DMS 273 treated with DMSO at 0.1 percent for 48 hours (cell line): ENCODE measurements at regions not wholly inside any gene's neighbourhood (a gene's known extent, or its start where the extent isn't known, plus 50 kb on each side); places are given as distances from the start of the nearest gene placed in this dataset.
"Not testable (repeated sequence)": the region's sequence is repeated elsewhere in the genome, so short reads cannot be mapped to it uniquely, and the experiment has no call there.

ENCODE experiments used
- DNase-seq: peaks from one replicate; lab custom pipeline; 2025; lab: John Stamatoyannopoulos, UW

DNA sequence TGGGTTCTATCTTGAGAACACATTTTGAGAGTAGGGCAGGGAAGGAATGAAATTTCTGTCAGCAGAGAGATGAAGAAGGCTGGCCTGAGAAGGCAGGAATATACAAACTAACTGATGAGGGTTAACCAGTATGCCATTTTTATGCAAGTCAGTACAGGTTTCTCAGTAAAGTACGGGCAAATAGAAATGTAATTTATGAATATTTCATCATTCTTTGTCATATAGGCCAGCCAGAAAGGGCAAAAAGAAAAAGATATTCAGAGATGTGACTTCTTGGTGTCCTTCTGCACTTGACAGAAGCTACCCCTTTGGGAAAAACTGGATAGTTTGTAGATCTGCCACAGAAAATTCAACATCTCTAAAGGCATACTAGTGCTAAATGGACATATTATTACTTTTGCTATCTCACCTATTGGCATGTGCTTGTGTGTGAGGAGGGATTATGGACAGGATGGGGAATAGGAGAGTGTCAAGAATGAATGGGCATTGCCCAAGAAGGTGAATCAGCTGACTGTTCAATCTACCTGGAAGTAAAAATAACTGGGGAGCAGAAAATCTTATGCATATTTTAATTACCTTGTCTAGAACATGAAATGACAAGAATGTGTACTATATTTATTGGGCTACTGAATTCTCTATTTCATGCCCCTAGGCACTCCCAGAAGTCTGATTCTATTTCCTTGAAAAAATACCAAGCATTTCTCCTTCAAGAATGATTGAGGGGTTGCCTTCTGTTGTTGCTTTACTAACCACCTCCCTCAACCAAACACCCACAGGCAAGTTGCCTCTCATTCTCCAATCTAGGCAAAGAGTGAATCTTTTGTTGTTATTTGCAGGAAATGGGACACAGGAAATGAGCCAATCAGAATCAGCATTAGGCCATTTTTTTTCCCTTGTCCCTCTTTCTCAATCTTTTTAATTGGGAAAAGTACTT lies 175.1 kb upstream of the SLC38A2 start:
- DNase-seq: no peak

GRCh38 chr12:46546634-46547273 lies 174.2 kb upstream of the SLC38A2 start:
- DNase-seq: no peak

DNA sequence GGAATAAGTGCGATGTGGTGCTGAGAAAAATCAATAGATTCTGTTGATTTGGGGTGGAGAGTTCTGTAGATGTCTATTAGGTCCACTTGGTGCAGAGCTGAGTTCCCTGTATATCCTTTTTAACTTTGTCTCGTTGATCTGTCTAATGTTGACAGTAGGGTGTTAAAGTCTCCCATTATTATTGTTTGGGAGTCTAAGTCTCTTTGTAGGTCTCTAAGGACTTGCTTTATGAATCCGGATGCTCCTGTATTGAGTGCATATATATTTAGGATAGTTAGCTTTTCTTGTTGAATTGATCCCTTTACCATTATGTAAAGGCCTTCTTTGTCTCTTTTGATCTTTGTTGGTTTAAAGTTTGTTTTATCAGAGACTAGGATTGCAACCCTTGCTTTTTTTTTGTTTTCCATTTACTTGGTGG lies 170.8 kb upstream of the SLC38A2 start:
- DNase-seq: not testable (repeated sequence)

GRCh38 chr12:46538976-46539375 lies 166.4 kb upstream of the SLC38A2 start:
- DNase-seq: no peak

GRCh38 chr12:46537387-46537955 lies 164.9 kb upstream of the SLC38A2 start:
- DNase-seq: no peak

DNA sequence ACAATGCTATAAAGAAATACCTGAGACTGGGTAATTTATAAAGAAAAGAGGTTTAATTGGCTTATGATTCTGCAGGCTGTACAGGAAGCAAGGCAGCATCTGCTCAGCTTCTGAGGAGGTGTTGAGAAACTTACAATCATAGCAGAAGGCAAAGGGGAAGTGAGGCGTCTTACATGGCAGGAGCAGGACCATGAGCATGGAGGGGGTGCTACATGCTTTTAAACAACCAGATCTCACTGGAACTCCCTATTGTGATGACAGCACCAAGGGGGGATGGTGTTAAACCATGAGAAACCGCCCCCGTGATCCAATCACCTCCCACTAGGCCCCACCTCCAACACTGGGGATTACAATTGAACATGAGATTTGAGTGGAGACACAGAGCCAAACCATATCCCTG lies 163.7 kb upstream of the SLC38A2 start:
- DNase-seq: not testable (repeated sequence)

DNA sequence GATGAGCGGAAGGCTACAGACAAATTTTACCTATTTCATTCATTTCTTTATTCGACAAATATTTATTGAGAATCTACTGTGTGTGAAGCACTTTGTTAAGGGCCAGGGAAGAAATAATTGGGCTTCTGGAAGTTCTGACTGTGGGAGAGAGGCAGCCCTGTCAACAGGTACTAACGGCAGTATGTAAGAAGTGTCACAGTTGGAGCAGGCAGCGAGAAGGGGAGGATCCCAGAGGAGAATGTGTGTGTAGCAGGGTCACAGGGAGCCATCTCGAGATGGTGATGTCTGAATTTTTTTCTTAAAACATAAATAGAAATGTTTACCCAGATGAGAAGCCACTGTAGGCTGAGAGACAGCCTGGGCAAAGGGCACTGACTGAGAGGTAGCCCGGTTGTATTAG lies 163.3 kb upstream of the SLC38A2 start:
- DNase-seq: no peak

DNA sequence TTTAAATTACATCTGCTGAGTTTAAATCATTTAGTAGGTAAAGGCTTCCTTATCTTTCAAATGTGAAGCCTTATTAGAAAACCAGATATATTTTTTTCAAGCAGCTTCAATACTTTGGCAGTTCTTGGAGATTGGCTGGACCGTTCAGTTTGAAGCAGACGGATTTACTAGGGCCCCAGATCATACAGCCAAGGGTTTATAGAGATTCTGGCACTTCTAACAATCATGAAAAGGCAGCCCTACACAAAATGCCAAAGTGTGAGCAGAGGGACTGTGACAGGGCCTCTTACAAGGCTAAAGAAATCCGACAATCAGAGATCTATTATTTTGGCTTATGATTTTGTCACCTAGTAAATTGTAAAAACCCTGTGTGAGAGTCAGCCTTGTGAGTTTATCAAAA lies 162.8 kb upstream of the SLC38A2 start:
- no peak for DNase-seq

DNA sequence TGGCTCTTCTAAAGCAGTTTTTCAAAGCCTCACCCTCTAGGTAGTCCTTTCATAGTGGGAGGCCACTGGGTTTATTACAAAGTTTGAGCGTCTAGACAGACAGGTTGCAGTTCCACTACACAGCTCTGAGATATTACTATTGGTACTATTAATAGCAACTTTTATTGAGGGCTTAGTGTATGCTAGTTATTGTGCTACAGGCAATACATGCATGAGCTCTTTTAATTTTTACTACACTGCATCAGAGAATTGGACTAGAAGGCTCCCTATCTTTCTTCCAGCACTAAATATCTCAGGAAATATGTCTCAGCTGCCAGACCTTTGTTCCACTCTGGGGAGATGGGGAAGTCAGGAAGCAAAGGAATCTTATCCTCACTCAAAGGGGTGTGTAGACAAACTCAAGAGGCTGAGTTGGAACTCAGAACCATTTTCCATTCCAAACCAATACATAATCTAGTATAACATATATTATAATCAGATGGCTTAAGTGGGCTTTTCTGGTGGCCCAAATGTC lies 161.8 kb upstream of the SLC38A2 start:
- DNase-seq: no peak

DNA sequence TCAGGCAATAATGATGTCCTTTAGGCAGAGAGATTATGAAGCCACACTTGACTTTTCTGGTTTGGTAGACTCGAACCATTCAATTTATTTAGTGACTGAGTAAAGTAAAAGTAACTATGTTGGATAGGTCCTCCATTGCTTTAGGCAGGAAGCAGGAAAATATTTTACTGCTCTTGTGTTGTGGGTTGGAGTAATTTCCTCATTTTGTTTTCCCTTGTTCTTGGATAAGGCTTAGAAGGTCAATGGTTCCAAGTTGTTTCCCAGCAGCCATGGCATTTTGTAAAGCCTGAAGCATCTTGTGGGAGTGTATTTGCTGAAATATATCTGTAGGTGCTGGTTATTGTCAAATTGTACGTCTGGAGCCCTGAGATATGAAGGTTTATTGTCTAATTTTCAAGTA lies 161.2 kb upstream of the SLC38A2 start:
- DNase-seq: no peak

GRCh38 chr12:46531804-46532203 lies 159.2 kb upstream of the SLC38A2 start:
- DNase-seq: no peak

GRCh38 chr12:46531059-46531785 lies 158.6 kb upstream of the SLC38A2 start:
- no peak for DNase-seq

GRCh38 chr12:46530373-46531056 lies 157.9 kb upstream of the SLC38A2 start:
- DNase-seq: no peak

DNA sequence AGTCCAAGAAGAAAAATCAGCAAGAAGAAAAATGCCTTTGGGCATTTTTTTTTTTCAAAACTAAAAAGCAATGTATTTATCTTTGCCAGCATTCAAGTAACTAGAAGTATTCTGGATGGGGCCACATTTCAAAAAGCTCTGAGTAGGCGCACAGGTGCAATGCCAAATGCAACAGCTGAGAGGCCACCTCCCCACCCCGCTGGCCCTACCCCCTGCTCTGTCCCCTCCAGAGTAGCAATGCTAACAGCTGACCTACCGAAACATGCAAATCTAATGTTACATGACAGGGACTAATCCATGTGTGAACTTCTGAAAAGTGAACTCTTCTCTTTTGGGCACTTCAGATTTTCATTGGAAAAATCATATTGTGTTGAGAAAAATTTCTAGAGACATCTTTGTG lies 153.7 kb upstream of the SLC38A2 start:
- no peak for DNase-seq

- no peak for DNase-seq
Observed at GRCh38 chr12:46524778-46525177, 152.2 kb upstream of the SLC38A2 start.

DNA sequence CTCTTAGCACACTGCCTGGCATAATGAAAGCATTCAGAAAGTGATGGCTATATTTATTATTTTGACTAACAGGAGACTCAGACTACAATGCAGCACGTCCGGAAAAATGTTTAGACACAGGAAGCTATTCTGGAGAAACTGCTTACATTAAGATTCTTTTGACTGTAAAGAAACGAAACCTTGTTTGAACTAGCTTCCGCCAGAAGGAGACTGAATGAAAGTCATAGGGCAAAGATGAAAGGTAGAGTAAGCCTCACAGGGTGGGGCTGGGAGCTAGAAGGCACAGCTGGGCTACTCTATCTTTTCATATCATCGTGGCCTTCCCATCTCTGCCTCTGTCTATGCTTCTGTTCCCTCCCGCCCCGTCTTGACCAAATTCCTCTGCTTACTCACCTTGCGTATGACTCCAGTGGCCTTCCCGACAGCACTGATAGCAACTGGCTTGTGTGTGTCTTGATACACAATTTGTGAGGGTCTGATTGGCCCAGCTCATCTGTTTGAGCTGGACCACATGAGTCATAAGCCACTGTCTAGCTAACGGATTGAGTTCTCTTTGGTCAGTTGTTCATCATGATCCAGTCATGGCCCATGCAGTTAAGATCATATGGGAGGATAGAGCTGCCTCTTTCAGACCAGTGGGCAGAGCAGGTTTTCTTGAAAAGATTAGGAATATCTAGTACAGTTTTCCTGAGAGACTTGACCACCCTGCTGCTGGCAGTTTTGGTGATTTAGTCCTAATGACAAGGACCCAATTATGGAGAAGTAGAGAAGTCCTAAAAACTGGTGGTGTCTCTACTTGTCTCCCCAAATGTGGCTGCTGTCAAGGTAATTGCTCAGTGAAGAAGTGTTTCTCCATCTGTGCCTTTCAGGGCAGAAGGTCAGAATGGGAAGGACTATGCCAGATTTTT lies 151.5 kb upstream of the SLC38A2 start:
- DNase-seq: no peak

GRCh38 chr12:46523446-46523845 lies 150.9 kb upstream of the SLC38A2 start:
- DNase-seq: no peak

- no peak for DNase-seq
Observed at GRCh38 chr12:46522071-46522470, 149.5 kb upstream of the SLC38A2 start.

DNA sequence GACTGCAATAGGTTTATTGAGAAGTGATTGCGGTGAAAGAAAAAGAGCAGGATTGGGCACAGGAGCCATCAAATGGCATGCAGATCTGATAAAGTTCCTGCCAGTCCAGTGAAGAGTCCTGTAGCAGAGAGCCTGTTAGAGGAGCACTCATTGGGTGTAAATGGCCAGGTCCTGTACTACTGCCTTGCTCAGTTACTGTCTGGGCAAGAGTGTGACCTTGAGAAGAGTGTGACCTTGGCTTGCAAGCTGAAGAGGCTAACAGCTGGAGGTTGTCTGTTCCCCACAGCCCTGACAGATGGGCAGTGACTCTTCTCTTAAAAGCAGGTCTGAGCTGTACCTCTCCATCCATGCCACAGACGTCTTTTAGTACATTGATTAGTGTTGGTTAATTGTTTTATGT lies 148.6 kb upstream of the SLC38A2 start:
- no peak for DNase-seq

DNA sequence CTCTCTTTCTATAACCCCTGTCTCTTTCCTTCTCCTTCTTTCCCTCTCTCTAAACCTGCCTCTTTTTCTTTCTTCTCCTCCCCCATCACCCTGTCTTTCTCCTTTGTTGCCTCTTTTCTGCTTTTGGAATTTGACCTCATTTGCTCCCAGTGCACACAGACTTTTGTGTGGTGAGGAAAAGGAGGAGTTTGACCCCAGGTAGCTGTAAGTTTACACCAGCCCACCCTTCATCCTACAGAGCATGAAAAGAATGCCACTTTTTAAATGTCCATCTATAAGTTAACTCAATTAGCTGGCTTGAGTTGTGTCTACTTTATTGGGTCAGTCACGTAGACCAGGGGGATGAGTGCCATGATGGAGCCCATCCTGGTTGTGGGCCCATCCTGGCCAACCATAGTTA lies 146.8 kb upstream of the SLC38A2 start:
- no peak for DNase-seq

- no peak for DNase-seq
Observed at GRCh38 chr12:46518729-46519128, 146.2 kb upstream of the SLC38A2 start.
